GM23338 (cell line): ENCODE measurements at regions not wholly inside any gene's neighbourhood (a gene's known extent, or its start where the extent isn't known, plus 50 kb on each side); places are given as distances from the start of the nearest gene placed in this dataset.
"Not testable (repeated sequence)": the region's sequence is repeated elsewhere in the genome, so short reads cannot be mapped to it uniquely, and the experiment has no call there.

Experiments
- ATAC-seq: fragments of 200-7000 bp; cut with Tn5 transposase; 3 replicates; pipeline ENCODE4 v1.9.1; 2020
- DNase-seq: peaks from one replicate; pipeline ENCODE4 v3.0.0-alpha.2; 2015; ENCODE audit warnings: low spot score
- H2AFZ ChIP-seq: fragments of 200-600 bp; sonication (generic); 2 replicates; pipeline ENCODE4 v1.8.0; 2016; ENCODE audit warnings: antibody characterized with exemption, mild to moderate bottlenecking, moderate library complexity
- H3F3A ChIP-seq: fragments of 200-600 bp; sonication (generic); replicated peaks from 2 replicates; pipeline ENCODE4 v1.8.0; 2017; ENCODE audit warnings: antibody characterized with exemption, mixed run types, low read depth
- H3K27ac ChIP-seq: fragments of 200-600 bp; sonication (generic); 2 replicates; pipeline ENCODE4 v1.6.1; 2016; ENCODE audit warnings: low read depth
- H3K27me3 ChIP-seq: fragments of 200-600 bp; sonication (generic); 2 replicates; pipeline ENCODE4 v1.8.0; 2016; ENCODE audit warnings: mild to moderate bottlenecking, mixed run types, moderate library complexity; ENCODE audit not compliant: insufficient read depth
- H3K36me3 ChIP-seq: fragments of 200-600 bp; sonication (generic); 2 replicates; pipeline ENCODE4 v1.8.0; 2016; ENCODE audit warnings: mild to moderate bottlenecking; ENCODE audit not compliant: insufficient read depth
- H3K4me1 ChIP-seq: fragments of 200-600 bp; sonication (generic); 2 replicates; pipeline ENCODE4 v1.8.0; 2016; ENCODE audit warnings: mild to moderate bottlenecking, moderate library complexity; ENCODE audit not compliant: insufficient read depth
- H3K4me2 ChIP-seq: fragments of 200-600 bp; sonication (generic); 2 replicates; pipeline ENCODE4 v1.7.1; 2017; ENCODE audit warnings: mixed run types
- H3K4me3 ChIP-seq: fragments of 200-600 bp; sonication (generic); 2 replicates; pipeline ENCODE4 v1.6.1; 2016; ENCODE audit warnings: mixed run types
- H3K79me2 ChIP-seq: fragments of 200-600 bp; sonication (generic); replicated peaks from 2 replicates; pipeline ENCODE4 v1.8.0; 2017; ENCODE audit warnings: mild to moderate bottlenecking; ENCODE audit not compliant: insufficient read depth
- H3K9me2 ChIP-seq: fragments of 200-600 bp; sonication (generic); 2 replicates; pipeline ENCODE4 v1.8.0; 2017; ENCODE audit not compliant: insufficient read depth
- H4K20me1 ChIP-seq: fragments of 200-600 bp; sonication (generic); replicated peaks from 2 replicates; pipeline ENCODE4 v1.8.0; 2017; ENCODE audit warnings: mild to moderate bottlenecking; ENCODE audit not compliant: insufficient read depth
- H3K27ac Mint-ChIP-seq: 2 replicates; pipeline ENCODE4 v1.8.0; 2020; ENCODE audit warnings: inconsistent platforms, mild to moderate bottlenecking, moderate library complexity, mixed read lengths
- H3K27me3 Mint-ChIP-seq: 3 replicates; pipeline ENCODE4 v1.8.0; 2022; ENCODE audit warnings: low read depth, mild to moderate bottlenecking, moderate library complexity, mixed read lengths, inconsistent platforms; ENCODE audit not compliant: insufficient read depth, poor library complexity
- H3K36me3 Mint-ChIP-seq: 3 replicates; pipeline ENCODE4 v1.8.0; 2021; ENCODE audit warnings: low read depth, mild to moderate bottlenecking, inconsistent platforms, moderate library complexity, mixed read lengths
- H3K4me1 Mint-ChIP-seq: 3 replicates; pipeline ENCODE4 v1.8.0; 2020; ENCODE audit warnings: mild to moderate bottlenecking, inconsistent platforms, mixed read lengths
- H3K4me3 Mint-ChIP-seq: 3 replicates; pipeline ENCODE4 v1.8.0; 2021; ENCODE audit warnings: moderate library complexity, mild to moderate bottlenecking, inconsistent platforms, mixed read lengths
- H3K9me3 Mint-ChIP-seq: 3 replicates; pipeline ENCODE4 v1.8.0; 2020; ENCODE audit warnings: moderate library complexity, mild to moderate bottlenecking, inconsistent platforms, mixed read lengths
- CREB1 ChIP-seq: fragments of 250-450 bp; sonication (Bioruptor Pico); IDR thresholded peaks from 2 replicates; pipeline ENCODE4 v1.5.0; 2020; ENCODE audit warnings: low read depth, mild to moderate bottlenecking, moderate library complexity
- EZH2 ChIP-seq: fragments of 200-600 bp; sonication (generic); IDR thresholded peaks from one replicate; pipeline ENCODE4 v1.8.0; 2017; ENCODE audit warnings: antibody characterized with exemption, mild to moderate bottlenecking, low read depth; ENCODE audit not compliant: unreplicated experiment
- EZH2phosphoT487 ChIP-seq: fragments of 200-600 bp; sonication (generic); IDR thresholded peaks from one replicate; pipeline ENCODE4 v1.8.1; 2018; ENCODE audit warnings: antibody characterized with exemption; ENCODE audit not compliant: unreplicated experiment
- NANOG ChIP-seq: IDR thresholded peaks from 2 replicates; pipeline ENCODE4 v1.6.1; 2016; ENCODE audit warnings: antibody characterized with exemption, borderline replicate concordance
- POLR2AphosphoS5 ChIP-seq: IDR thresholded peaks from 2 replicates; pipeline ENCODE4 v1.6.1; 2016; ENCODE audit warnings: antibody characterized with exemption, low read depth
- STAT1 ChIP-seq: IDR thresholded peaks from one replicate; pipeline ENCODE4 v1.6.1; 2016; ENCODE audit warnings: antibody characterized with exemption; ENCODE audit not compliant: unreplicated experiment
- ZNF114 ChIP-seq: fragments of 250-450 bp; sonication (Bioruptor Pico); IDR thresholded peaks from 2 replicates; pipeline ENCODE4 v1.5.0; 2020; ENCODE audit warnings: mild to moderate bottlenecking, moderate library complexity
- ZNF331 ChIP-seq: fragments of 250-450 bp; sonication (Bioruptor Pico); IDR thresholded peaks from 2 replicates; pipeline ENCODE4 v1.5.0; 2020; ENCODE audit warnings: low read depth, mild to moderate bottlenecking, moderate library complexity
- TF ChIP-seq, protein P1 (sequence below): IDR thresholded peaks from one replicate; pipeline ENCODE4 v1.6.1; 2018; ENCODE audit warnings: antibody characterized with exemption; ENCODE audit not compliant: unreplicated experiment
- TF ChIP-seq, protein P2 (sequence below), 2 experiments: fragments of 200-600 bp in 1 of 2; sonication (generic) in 1 of 2; conservative IDR thresholded peaks; 2 replicates each; pipeline versions ENCODE4 v1.5.1 to v1.6.1; 2016 to 2017; ENCODE audit warnings: antibody characterized with exemption in 2 of 2, low read depth in 2 of 2, mild to moderate bottlenecking in 2 of 2, moderate library complexity in 1 of 2
- TF ChIP-seq, protein P3 (sequence below): IDR thresholded peaks from 2 replicates; pipeline ENCODE4 v1.6.1; 2016; ENCODE audit warnings: antibody characterized with exemption

- TF ChIP-seq CREB1 (CRISPR knock-in tag) (no peak), ZNF331 (CRISPR knock-in tag) (no peak), STAT1 (no peak), EZH2phosphoT487 (no peak)
- TF ChIP-seq, protein P1, sequence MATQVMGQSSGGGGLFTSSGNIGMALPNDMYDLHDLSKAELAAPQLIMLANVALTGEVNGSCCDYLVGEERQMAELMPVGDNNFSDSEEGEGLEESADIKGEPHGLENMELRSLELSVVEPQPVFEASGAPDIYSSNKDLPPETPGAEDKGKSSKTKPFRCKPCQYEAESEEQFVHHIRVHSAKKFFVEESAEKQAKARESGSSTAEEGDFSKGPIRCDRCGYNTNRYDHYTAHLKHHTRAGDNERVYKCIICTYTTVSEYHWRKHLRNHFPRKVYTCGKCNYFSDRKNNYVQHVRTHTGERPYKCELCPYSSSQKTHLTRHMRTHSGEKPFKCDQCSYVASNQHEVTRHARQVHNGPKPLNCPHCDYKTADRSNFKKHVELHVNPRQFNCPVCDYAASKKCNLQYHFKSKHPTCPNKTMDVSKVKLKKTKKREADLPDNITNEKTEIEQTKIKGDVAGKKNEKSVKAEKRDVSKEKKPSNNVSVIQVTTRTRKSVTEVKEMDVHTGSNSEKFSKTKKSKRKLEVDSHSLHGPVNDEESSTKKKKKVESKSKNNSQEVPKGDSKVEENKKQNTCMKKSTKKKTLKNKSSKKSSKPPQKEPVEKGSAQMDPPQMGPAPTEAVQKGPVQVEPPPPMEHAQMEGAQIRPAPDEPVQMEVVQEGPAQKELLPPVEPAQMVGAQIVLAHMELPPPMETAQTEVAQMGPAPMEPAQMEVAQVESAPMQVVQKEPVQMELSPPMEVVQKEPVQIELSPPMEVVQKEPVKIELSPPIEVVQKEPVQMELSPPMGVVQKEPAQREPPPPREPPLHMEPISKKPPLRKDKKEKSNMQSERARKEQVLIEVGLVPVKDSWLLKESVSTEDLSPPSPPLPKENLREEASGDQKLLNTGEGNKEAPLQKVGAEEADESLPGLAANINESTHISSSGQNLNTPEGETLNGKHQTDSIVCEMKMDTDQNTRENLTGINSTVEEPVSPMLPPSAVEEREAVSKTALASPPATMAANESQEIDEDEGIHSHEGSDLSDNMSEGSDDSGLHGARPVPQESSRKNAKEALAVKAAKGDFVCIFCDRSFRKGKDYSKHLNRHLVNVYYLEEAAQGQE = no peak
- TF ChIP-seq, protein P2, sequence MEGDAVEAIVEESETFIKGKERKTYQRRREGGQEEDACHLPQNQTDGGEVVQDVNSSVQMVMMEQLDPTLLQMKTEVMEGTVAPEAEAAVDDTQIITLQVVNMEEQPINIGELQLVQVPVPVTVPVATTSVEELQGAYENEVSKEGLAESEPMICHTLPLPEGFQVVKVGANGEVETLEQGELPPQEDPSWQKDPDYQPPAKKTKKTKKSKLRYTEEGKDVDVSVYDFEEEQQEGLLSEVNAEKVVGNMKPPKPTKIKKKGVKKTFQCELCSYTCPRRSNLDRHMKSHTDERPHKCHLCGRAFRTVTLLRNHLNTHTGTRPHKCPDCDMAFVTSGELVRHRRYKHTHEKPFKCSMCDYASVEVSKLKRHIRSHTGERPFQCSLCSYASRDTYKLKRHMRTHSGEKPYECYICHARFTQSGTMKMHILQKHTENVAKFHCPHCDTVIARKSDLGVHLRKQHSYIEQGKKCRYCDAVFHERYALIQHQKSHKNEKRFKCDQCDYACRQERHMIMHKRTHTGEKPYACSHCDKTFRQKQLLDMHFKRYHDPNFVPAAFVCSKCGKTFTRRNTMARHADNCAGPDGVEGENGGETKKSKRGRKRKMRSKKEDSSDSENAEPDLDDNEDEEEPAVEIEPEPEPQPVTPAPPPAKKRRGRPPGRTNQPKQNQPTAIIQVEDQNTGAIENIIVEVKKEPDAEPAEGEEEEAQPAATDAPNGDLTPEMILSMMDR (conservative IDR thresholded peaks at IDR 0.05; ENCODE audit: low read depth in 2 of 2) = no peak
Measured at GRCh38 chr19:5281588-5281987, 59.0 kb downstream of the PTPRS start (continued).

DNA sequence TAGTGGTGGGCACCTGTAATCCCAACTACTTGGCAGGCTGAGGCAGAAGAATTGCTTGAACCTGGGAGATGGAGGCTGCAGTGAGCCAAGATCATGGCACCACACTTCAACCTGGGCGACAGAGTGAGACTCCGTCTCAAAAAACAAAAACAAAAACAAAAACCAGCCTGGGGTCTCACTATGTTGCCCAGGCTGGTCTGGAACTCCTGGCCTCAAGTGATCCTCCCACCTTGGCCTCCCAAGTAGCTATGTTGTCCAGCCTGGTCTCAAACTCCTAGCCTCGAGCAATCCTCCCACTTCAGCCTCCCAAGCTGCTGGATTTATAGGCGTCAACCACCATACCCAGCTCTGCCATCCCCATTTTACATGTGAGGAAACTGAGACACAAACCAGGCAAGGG is 64.9 kb downstream of the PTPRS start:
- not testable (repeated sequence) for ATAC-seq, H2AFZ ChIP-seq, H3K4me3 Mint-ChIP-seq, H3K4me3 ChIP-seq, H3K4me2 ChIP-seq, H3K27me3 Mint-ChIP-seq, DNase-seq, H3K79me2 ChIP-seq, H3K9me2 ChIP-seq, H3K27me3 ChIP-seq, H3K4me1 ChIP-seq, H3K27ac ChIP-seq, H3K4me1 Mint-ChIP-seq, H3K9me3 Mint-ChIP-seq, H3F3A ChIP-seq, H3K27ac Mint-ChIP-seq
- peaks cover 11% of the 10 kb centered on the region for H4K20me1 ChIP-seq
- peaks cover 12% of the 10 kb centered on the region for H3K36me3 ChIP-seq
- peaks cover 50% of the 10 kb centered on the region for H3K36me3 Mint-ChIP-seq

- H3K36me3 Mint-ChIP-seq = peaks cover 54% of the 10 kb centered on the region
- H3K36me3 ChIP-seq = peaks cover 12% of the 10 kb centered on the region
- no peaks in the 10 kb centered on the region for H3F3A ChIP-seq
- no peak overlapping the region for H3K4me3 Mint-ChIP-seq
- no peak overlapping the region for H3K27ac Mint-ChIP-seq
- no peak overlapping the region for H2AFZ ChIP-seq
- no peak for ATAC-seq
- H3K27ac ChIP-seq = no peak overlapping the region
- no peaks in the 10 kb centered on the region for H3K4me1 Mint-ChIP-seq
- DNase-seq = no peak
- no peak overlapping the region for H3K4me3 ChIP-seq
- no peaks in the 10 kb centered on the region for H3K9me2 ChIP-seq
- no peaks in the 10 kb centered on the region; the same call in 2 of the 3 replicates for H3K9me3 Mint-ChIP-seq
- peaks cover 6% of the 10 kb centered on the region for H3K27me3 Mint-ChIP-seq
- H3K27me3 ChIP-seq = no peaks in the 10 kb centered on the region
- no peak overlapping the region for H3K4me2 ChIP-seq
- H4K20me1 ChIP-seq = peaks cover 7% of the 10 kb centered on the region
- H3K79me2 ChIP-seq = peaks cover 2% of the 10 kb centered on the region; the same call in 1 of the 2 replicates
- no peaks in the 10 kb centered on the region for H3K4me1 ChIP-seq
- no peak for TF ChIP-seq EZH2
- no peak for TF ChIP-seq ZNF114 (CRISPR knock-in tag)
- TF ChIP-seq, protein P1 = no peak
- TF ChIP-seq, protein P3, sequence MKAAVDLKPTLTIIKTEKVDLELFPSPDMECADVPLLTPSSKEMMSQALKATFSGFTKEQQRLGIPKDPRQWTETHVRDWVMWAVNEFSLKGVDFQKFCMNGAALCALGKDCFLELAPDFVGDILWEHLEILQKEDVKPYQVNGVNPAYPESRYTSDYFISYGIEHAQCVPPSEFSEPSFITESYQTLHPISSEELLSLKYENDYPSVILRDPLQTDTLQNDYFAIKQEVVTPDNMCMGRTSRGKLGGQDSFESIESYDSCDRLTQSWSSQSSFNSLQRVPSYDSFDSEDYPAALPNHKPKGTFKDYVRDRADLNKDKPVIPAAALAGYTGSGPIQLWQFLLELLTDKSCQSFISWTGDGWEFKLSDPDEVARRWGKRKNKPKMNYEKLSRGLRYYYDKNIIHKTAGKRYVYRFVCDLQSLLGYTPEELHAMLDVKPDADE = no peak
- no peak for TF ChIP-seq CREB1 (CRISPR knock-in tag)
- TF ChIP-seq NANOG = no peak
- no peak for TF ChIP-seq EZH2phosphoT487
- no peak for TF ChIP-seq POLR2AphosphoS5
- TF ChIP-seq, protein P2 (conservative IDR thresholded peaks at IDR 0.05; ENCODE audit: low read depth in 2 of 2) = no peak
Measured at GRCh38 chr19:5273782-5274181, 66.8 kb downstream of the PTPRS start.
